NCI-H748 treated with DMSO at 0.1 percent for 48 hours (cell line): ENCODE measurements at regions not wholly inside any gene's neighbourhood (a gene's known extent, or its start where the extent isn't known, plus 50 kb on each side); places are given as distances from the start of the nearest gene placed in this dataset.
"Not testable (repeated sequence)": the region's sequence is repeated elsewhere in the genome, so short reads cannot be mapped to it uniquely, and the experiment has no call there.

Experiments
- DNase-seq: peaks from one replicate; lab custom pipeline; 2025; lab: John Stamatoyannopoulos, UW

DNA sequence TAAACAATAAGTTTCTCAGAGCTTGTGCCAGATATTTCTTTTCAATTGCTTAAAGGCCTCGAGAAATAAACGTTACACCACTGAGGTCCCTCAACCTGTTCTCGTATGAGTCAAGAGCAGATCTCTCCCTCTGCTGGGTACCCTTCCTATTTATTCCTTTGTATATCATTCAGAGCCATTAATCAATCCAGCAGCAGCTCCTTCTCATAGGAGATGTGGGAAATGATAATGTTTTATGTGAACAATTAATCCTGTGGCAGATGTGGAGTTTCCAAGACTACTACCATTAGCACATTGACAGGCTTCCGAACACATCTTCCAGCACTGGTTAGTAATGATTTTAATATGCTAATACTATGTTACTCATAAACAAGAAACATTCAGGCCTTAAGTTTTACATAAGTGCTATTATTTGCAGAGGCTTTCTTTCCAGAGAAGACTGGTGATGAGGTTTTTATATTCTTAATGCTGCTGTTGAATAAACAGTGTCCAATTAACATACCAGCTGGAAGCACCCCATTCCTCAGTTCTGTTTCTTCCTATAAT, 196.5 kb downstream of the ZNF608 start:
- DNase-seq = no peak

DNA sequence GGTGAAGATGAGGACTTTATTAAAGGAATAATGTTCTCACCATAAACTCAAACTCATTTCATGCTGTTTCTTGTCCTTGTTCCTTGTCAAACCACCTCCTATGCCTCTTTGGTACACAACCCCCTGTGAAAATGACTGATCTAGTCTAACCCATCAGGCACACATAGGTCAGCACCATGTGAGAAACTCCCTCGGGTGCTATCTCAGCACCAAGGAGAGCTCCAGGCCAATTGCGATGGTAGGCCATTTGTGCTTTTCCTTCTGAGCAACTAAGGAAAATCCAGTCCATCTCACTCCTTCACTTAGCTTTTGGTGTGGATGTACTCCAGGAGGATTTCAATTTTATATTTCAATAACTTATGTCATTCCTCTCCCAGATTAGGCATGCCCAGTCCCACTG, 199.8 kb downstream of the ZNF608 start:
- no peak for DNase-seq

DNA sequence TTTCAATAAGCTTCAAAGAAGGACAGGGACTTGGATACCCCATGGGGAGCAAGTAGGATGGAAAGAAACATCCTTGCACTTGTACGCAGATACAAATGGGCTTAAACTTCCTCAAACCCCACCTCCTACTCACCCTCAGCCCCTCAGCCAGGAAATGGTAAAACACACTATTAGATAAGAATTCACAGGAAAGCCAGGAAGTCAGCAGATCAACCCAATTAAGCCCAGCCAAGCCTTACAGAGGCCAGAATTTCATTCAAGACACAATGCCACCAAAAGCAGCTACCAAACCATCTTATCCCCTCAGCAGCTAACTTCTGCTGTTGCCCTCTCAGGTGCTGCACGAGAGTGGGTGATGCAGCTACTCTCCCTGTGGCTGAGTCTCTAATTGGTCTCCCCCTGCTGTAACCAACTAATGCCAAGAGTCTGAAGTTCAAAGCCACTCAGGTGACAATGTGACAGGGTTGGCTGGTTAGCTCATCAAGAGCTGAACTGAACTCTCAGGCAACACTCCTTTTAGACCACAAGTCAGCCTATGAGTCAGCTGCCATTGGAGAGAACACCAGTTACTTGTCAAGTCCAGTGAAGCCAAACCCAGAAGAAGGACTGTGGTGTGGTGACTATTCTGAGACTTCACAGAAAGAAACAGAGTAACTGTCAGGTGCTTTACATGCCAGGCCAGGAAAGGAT, 201.9 kb downstream of the ZNF608 start:
- no peak for DNase-seq

DNA sequence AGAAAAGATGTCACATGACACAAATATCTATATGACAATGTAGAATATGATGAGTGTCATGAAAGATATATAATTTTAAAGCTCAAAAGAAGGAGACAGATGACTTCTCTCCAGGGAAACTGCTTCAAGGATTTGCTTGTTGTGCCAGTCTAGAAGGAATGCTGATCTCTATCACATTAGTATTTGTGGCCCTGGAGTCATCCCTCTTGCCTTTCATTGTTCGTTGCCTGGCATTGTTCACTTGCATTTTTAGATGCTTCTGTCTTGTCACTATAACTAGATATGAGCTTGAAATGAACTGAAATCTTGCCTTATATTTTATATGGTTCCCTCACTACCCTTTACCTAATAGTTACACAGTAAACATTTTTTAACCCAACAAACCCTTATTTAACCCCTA, 207.5 kb downstream of the ZNF608 start:
- DNase-seq = no peak

DNA sequence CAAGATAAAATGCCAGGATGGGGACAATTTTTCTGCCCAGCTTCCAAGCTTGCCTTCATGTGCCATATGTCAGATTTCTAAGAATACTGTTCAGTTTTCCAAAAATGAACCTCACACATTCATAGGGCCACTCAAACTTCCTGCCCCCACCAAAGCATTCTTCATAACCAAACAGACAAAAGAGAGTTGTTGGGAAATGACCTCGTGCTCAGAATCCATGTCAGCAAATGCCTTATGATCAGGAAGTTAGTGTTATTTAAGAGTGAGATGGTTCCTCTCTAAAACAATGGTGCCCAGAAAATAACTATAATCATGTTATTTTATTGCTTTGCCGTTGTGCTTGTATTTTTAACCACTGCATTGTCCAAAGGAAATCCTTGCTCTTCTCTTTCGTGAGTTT, 208.2 kb downstream of the ZNF608 start:
- no peak for DNase-seq

DNA sequence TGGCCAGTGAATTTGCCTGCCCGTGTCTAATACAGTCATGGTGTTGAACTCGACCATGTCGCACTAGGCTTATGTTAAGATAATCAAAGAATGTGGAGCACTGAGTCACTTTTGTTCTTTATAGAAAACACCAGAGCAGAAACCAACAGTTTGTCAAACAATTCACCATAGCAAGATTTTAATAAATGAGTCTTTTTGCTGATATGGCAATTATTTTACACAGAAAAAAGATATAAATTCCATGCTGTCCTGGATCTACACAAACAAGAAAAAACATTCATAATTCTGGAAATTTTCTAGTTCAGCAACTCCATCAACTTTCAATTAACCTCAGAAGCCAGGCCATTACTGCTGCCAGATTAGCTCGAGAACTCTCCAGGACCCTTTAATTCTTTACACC, 208.9 kb downstream of the ZNF608 start:
- no peak for DNase-seq

DNA sequence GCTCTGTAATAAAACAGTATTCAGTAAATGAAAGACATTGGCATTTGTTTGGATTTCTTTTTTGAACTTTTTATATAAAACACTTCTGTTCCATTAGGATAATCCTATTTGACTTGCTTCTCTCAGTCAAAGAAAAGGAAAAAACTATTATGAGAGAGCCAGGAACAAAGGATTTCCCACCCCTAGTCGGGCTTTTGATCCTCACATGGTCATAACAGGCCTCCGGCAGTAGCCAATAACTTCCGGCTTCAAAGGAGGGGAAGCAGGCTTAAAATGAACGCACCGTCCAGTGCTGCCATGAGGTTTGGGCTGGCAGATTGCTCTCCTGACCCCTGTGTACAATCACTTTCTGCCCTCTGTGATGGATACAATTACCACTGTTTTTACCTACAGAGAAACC, 209.3 kb downstream of the ZNF608 start:
- no peak for DNase-seq

DNA sequence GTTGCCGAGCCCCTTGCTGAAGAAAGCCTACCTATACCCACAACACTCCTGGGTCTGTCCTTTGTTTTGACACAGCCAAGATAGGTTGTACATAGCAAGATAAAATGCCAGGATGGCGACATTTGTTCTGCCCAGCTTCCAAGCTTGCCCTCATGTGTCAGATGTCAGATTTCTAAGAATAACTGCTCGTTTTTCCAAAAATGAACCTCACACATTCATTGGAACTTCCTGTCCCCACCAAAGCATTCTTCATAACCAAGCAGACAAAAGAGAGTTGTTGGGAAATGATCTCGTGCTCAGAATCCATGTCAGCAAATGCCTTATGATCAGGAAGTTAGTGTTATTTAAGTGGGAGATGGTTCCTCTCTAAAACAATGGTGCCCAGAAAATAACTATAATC, 210.1 kb downstream of the ZNF608 start:
- DNase-seq = no peak

DNA sequence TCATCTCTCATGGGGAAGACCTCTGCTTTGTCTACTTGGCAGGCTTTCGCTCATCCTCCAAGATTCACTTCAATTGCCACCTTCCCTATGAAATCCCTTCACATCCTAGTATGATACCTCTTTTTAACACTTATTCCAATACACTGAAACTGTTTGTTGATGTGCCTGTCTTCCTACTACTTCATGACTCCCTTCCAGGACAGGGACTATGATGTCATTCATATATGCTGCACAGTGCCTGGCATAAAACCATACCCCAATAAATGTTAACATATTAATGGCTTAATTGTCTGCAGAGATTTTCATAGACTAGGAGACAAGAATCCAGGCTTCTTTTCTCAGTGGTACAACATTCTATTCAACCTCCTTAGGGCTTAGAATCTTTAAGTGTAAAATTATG, 215.5 kb downstream of the ZNF608 start:
- no peak for DNase-seq

DNA sequence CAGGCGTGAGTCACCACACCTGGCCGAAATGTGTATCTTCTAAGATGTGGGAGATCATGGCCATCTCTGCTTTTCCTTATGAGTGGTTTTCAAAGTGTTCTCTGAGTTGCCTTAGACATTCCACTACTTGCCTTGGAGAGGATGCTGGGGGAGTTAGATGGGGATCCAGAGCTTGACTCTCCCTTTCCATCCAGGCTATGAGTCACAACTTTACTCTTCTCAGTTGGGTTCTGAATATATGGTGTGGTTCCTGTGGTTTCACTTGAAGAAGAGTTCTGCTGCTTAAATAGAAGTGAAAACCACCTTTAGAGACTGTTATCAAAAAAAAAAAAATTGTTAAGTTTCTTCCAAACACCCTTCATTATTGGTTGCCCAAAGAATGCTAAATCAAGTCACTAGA, 217.6 kb downstream of the ZNF608 start:
- DNase-seq = no peak

DNA sequence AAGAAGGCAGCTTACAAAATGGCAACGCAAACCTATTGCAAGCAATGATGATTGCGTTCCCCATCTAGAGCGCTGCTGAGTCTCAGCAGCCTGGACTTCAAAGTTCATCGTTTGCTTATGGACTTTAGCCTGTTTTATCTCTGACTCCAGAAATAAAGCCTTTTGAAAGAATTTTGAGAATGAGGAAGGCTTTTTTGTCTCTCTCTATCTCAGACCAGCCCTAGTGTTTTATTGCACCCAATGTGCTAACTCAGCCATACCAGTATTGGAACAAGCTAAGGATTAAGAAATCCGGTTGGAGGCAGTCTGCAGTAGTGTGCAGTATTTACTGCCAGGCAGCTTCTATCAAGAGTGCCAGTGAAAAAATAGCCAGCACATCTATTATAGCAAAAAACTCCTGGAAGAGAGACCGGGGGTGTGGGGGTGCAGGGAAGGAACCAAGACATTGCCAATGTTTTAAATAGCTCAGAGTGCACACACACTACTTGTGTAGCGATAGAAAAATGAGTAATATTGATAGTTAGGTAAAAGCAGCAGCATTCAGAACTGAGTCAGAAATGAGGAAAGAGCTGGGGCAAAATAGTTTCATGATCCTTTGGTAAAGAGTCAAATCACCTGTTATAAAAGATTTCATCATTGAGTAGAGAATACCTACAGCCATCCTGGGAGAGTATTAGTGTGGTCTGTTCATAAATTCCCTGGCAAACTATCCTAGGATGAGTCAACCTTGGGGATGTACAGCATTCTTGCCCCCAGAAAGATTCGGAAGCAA, 219.0 kb downstream of the ZNF608 start:
- DNase-seq = no peak

DNA sequence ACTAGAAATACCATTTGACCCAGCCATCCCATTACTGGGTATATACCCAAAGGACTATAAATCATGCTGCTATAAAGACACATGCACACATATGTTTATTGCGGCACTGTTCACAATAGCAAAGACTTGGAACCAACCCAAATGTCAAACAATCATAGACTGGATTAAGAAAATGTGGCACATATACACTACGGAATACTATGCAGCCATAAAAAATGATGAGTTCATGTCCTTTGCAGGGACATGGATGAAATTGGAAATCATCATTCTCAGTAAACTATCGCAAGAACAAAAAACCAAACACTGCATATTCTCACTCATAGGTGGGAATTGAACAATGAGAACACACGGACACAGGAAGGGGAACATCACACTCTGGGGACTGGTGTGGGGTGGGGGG, 220.4 kb downstream of the ZNF608 start:
- not testable (repeated sequence) for DNase-seq

DNA sequence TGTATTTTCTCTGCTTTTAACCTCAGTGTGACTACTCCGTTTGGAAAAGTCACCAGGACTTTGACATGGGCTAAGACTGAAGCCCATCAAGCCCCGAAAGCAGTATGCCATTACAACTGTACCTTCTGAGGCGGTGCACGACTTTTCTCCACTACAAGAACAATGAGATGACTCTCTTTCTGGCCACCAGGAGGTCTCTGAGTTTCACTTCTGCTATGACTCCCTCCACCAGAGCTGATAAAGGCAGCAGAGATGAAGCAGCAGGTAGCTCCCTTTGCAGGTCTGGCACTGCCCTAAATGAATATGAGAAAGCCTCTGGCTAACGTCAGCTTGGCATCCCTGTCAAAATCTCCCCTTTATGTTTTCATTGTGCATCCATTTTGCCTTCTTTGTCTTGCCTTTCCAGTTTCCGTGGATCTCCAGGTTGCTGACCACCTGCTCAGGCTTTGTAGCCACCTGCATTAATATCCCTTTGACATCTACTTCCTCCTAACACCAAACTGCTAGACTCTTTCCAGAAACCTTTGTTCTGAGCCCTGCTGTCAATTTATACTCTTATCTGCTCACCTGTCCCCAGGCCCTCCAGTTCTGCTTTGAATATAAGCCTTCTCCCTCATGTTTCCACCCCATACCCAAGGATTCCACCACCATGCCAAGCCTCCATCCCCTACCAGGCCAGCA, 221.7 kb downstream of the ZNF608 start:
- DNase-seq = no peak

DNA sequence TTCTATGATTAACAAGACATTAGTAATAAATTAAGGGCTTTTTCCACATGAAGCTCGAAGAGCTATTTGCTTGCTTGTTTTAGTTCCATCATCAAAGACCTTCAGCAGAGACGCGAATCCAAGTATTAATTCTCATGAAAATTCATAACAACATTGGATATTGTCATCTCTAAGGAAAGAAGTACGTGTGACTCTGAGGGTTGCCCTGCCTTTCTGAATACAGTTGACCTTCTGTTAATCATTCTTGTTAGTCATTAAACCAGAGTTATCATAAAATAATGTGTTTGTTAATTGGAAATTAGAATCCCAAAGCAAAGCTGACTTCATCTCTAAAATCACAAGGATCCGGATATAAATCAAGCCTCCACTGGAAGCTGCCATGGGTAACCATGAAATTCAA, 222.5 kb downstream of the ZNF608 start:
- no peak for DNase-seq

DNA sequence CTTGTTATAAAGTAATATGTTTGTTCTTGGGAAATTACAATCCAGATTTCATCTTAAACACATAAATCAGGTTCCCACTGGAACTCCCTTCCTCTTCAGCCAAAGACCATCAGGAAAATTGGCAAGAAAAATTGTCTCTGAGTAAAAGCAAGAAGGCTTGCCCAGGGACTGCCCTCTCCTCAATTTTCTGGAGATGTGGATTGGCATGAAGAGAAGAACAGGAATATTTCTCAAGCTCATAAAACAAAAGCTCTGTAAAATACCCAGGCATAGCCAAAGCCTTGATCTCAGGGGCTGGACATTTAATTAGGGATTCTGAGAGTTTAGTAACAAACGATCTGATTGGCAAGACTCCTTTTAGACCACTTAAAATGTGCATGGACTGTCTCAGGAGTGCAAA, 223.4 kb downstream of the ZNF608 start:
- DNase-seq = no peak

DNA sequence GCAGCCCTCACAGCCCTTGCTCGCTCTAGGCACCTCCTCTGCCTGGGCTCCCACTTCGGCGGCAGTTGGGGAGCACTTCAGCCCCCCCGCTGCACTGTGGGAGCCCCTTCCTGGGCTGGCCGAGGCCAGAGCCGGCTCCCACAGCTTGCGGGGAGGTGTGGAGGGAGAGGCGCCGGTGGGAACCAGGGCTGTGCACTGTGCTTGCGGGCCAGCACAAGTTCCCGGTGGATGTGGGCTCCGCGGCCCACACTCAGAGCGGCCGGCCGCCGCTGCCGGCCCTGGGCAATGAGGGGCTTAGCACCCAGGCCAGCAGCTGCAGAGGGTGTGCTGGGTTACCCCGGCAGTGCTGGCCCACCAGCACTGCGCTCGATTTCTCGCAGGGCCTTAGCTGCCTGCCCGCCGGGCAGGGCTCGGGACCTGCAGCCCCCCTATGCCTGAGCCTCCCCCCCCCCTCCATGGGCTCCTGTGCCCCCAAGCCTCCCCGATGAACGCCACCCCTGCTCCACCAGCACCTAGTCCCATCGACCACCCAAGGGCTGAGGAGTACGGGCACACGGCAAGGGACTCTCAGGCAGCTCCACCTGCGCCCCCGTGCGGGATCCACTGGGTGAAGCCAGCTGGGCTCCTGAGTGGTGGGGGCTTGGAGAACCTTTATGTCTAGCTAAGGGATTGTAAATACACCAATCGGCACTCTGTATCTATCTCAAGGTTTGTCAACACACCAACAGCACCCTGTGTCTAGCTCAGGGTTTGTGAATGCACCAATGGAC, 224.8 kb downstream of the ZNF608 start:
- no peak for DNase-seq

DNA sequence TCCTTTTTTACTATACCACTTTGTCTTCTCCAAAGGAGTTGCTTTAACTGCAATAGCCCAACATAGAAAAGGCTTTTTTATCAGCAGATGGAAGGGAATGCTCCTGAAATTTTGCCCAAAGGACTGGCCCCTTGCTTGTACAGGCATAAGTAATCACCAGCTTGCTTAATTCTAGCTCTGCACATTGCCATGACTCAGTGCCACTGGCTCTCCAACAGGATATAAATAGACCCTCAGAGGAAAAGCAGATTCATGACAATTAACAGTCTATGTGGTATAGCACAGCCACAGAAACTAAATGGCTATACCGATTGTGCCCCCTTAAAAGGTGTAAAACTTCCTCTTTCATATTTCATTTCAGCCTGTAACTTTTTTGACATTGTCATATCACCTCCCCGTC, 227.0 kb downstream of the ZNF608 start:
- no peak for DNase-seq

DNA sequence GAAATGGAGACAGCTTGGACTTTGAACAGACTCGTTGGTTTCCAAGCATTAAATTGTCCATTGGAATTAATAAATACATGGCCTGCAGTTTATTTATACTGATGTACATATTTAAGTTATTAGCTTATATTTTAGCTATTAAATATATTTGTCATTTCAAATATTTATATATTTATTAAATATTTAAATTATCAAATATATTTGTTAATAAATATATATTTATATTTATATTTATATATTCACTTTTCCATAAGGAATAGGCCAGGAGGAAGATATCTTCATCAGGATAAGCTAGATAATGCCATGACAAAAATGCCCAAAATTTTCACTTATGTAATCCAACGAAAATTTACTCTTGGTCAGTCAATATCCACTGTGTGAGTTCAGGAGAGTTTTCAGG, 229.9 kb downstream of the ZNF608 start:
- DNase-seq = no peak

DNA sequence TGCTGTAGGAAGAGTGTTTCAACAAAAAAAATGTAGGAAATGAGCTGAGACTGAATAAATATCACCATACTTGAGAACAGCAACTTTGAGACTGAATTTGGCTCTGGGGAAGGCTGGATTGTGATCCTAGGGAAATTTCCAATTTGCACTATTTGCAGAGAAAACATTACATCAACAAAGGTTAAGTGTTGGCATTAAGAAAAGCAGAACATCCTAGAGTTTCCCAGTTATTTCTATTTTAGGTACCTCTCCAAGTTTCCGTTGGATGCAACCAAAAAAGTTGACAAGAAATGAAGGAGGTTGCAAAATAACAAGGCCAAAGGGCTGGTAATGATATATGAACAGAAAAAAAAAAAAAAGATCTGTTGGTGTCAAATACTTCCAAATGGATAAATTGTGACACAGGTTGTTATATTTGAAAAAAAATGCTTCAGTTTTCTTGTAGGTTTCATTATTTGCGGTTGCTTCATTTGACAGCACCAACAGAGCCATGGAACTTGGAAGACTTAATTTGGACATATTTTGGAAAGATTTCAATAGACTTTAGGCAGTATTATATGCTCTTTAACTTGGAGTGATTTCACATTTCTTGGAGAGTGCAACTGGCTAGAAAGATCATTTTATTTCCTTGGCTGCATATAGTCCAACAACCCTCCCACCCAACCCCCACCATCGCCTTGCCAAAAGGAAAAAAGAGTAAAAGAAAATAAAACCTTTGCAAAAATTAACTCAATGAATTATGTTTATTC, 230.8 kb downstream of the ZNF608 start:
- no peak for DNase-seq

DNA sequence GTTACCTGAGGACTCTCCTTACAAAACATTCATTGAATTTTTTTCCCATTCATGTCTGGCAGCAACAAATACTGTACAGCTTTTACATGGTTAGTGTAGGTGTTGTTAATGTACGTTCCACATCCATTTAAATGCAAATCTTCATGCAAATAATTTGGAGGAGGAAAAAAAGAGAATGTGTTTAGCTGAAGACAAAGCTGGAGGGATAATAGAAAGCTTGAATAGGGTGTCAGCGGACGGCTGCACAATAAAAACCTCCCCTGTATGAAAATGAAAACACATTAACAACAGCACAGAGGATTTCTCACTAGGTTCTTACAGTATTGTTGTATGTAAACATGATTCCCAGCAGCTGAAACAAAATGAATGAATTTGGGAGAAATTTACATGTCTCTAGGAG, 231.5 kb downstream of the ZNF608 start:
- DNase-seq = no peak

DNA sequence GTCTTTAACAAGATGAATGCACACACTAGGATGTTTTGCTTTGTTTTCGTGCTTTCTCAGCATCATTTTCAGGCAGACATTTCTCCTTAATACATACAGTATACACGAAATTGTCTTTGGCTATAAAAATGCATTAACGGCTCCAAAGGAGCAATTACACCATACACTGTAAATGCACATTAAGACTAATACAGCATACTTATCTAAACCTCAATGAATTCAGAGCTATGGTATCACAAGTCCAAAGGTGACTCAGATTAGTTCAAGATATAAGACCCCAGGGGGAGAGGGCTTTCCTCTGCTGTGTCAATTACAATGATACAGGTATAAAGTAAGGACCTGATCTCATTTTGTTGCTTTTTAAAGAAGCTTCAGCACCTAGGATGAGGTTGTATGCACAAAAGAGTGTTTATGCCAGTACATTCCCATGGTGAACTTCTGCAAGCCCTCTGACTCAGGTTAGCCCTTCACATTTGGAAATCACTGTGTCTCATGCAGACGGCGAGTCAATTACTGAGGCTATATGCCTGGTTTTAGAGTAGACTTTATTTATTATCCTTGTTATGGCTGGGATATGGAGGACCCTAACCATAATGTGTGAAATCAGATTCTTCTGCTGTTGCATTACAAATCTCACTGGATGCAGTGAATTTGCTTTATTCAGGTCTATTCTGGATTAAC, 233.3 kb downstream of the ZNF608 start:
- no peak for DNase-seq
